Skeletal muscle satellite cell (primary cell): ENCODE measurements at regions not wholly inside any gene's neighbourhood (a gene's known extent, or its start where the extent isn't known, plus 50 kb on each side); places are given as distances from the start of the nearest gene placed in this dataset.

ENCODE experiments used
- H3K27me3 ChIP-seq: 2 replicates; pipeline ENCODE4 v1.7.0; 2013; ENCODE audit warnings: low read length; ENCODE audit not compliant: control insufficient read depth, insufficient read depth
- H3K36me3 ChIP-seq: 2 replicates; pipeline ENCODE4 v1.7.0; 2013; ENCODE audit warnings: mild to moderate bottlenecking, control low read depth, low read length; ENCODE audit not compliant: insufficient read depth
- H3K4me1 ChIP-seq: 2 replicates; pipeline ENCODE4 v1.7.0; 2013; ENCODE audit warnings: low read length; ENCODE audit not compliant: control insufficient read depth, insufficient read depth
- H3K4me2 ChIP-seq: 2 replicates; pipeline ENCODE4 v1.7.0; 2013; ENCODE audit warnings: mild to moderate bottlenecking, low read length
- H3K4me3 ChIP-seq: 2 replicates; pipeline ENCODE4 v1.7.0; 2013; ENCODE audit warnings: low read length
- H3K9ac ChIP-seq: 2 replicates; pipeline ENCODE4 v1.7.0; 2013; ENCODE audit warnings: mild to moderate bottlenecking, low read depth, low read length, moderate library complexity
- H3K9me3 ChIP-seq: replicated peaks from 2 replicates; pipeline ENCODE4 v1.7.0; 2013; ENCODE audit warnings: mild to moderate bottlenecking, control low read depth, low read length

DNA sequence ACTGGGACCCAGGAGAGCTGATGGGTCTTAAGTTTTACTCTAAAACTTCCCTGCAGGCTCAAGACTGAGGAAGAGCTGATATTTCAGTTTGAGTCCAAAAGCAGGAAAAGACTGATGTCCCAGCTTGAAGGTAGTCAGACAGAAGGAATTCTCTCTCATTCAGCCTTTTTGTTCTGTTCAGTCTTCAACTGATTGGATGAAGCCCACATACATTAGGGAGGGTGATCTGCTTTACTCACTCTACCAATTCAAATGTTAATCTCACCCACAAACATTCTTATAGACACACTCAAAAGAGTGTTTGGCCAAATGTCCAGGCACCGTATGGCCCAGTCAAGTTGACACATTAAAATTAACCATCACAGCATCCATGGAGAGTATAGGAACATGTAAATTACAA is 173.5 kb downstream of the KCNRG start:
- Histone ChIP-seq H3K4me2 (no peak overlapping the region), H3K4me3 (no peak overlapping the region), H3K4me1 (no peaks in the 10 kb centered on the region), H3K36me3 (no peaks in the 10 kb centered on the region), H3K27me3 (peaks cover 3% of the 10 kb centered on the region), H3K9me3 (no peaks in the 10 kb centered on the region), H3K9ac (no peak overlapping the region)

DNA sequence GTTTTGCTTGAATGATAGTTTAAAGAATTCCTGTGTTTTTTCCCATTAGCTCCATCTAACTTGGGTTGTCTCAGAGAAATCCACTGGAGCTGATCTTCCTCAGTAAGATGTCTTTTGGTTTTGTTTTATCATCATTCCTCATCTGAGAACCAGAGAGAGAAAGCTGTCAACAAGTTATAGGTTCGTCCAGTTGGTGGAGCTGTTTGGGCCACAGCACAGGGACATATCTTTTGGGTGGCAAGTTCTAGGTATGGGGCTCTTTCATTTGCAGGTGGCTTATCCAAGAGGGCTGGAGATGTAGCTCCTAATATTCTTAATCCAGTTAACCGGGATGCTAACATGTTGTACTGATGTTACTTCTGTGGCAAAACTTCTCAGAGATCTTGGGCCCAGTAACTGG is 174.2 kb downstream of the KCNRG start:
- H3K9me3 ChIP-seq = no peaks in the 10 kb centered on the region
- no peak overlapping the region for H3K9ac ChIP-seq
- no peaks in the 10 kb centered on the region for H3K36me3 ChIP-seq
- peaks cover 3% of the 10 kb centered on the region for H3K27me3 ChIP-seq
- H3K4me1 ChIP-seq = no peaks in the 10 kb centered on the region
- H3K4me2 ChIP-seq = no peak overlapping the region
- no peak overlapping the region for H3K4me3 ChIP-seq

DNA sequence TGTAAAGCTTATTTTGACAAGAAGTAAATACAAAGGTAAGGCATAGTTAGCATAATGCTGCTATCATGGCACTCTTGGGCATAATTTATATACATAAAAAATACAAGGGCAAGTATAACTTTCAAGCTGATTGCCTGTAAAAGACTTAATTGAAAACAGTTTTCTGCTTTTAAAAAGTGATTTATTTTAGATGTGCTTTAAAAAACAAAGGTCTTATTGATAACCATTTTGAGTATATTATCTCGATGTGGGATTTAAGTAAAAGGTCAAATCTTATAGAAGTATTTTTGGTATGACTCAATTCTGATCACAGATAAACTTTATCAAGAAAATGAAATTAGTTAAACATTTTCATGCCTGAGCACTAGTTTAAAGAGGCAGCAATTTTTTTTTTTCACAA is 175.8 kb downstream of the KCNRG start:
- H3K9ac ChIP-seq = no peak overlapping the region
- H3K4me2 ChIP-seq = no peak overlapping the region
- no peaks in the 10 kb centered on the region for H3K9me3 ChIP-seq
- peaks cover 3% of the 10 kb centered on the region for H3K27me3 ChIP-seq
- no peak overlapping the region for H3K4me3 ChIP-seq
- no peaks in the 10 kb centered on the region for H3K4me1 ChIP-seq
- no peaks in the 10 kb centered on the region for H3K36me3 ChIP-seq

DNA sequence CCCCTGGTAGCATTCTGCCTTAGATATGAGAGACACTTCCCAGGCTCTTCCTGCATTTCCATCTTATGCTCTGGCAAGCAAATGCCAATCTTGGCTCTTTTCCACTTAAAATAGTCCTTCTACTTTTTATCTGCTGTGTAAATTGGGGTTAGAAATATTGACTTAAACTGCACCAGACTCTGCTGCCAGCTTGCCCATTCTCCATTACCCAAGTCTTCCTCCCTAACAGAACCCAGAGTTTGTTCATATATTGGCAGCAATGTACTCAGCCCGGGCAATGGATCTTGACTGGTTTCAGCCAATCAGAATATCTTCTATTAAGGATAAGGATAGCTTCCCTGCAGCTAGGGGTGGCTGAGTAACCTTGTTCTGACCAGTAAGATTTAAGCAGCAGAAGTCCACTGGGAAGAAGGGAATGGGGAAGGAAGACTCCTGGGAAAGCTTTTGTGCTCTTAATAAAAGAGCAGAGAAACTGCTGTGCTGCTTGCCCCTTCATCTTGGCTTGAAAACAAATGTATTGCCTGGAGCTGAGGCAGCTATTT is 177.1 kb downstream of the KCNRG start:
- no peak overlapping the region for H3K4me3 ChIP-seq
- no peak overlapping the region for H3K9ac ChIP-seq
- no peak overlapping the region for H3K4me2 ChIP-seq
- H3K36me3 ChIP-seq = no peaks in the 10 kb centered on the region
- no peaks in the 10 kb centered on the region for H3K9me3 ChIP-seq
- no peaks in the 10 kb centered on the region for H3K4me1 ChIP-seq
- peaks cover 3% of the 10 kb centered on the region for H3K27me3 ChIP-seq

DNA sequence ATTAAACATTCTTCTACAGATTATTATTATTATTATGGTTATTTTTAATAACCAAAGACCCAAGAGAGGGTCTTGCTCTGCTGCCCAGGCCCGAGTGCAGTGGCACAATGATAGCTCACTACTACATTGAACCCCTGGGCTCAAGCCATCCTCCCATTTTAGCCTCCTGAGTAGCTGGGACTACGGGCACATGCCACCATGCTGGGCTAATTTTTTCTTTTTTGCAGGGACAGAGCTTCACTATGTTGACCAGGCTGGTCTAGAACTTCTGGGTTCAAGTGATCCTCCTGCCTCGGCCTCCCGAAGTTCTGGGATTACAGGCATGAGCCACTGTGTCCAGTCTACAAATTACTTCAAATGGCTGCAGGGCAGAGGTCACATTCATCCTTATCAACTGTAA is 179.8 kb downstream of the KCNRG start:
- Histone ChIP-seq H3K4me3 (no peak overlapping the region), H3K27me3 (peaks cover 3% of the 10 kb centered on the region), H3K36me3 (no peaks in the 10 kb centered on the region), H3K4me2 (no peak overlapping the region), H3K4me1 (peaks cover 9% of the 10 kb centered on the region), H3K9ac (no peak overlapping the region), H3K9me3 (no peaks in the 10 kb centered on the region)

DNA sequence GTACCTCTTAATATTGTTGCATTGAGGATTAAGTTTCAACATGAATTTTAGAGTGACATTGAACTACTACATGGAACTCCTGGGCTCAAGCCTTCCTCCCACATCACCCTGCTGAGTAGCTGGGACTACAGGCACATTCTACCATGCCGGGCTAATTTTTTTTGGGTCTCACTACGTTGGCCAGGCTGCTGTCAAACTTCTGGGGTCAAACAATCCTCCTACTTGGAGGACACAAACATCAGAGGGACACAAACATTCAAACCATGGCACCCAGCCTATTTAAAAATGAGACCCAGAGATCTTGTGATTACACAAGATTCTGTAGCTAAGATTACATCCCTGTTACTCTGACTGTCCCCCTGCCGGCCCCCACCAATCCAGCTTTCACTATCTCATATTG is 180.9 kb downstream of the KCNRG start:
- Histone ChIP-seq H3K9ac (no peak overlapping the region), H3K27me3 (peaks cover 3% of the 10 kb centered on the region), H3K4me2 (no peak overlapping the region), H3K4me3 (no peak overlapping the region), H3K4me1 (peaks cover 9% of the 10 kb centered on the region), H3K9me3 (no peaks in the 10 kb centered on the region), H3K36me3 (no peaks in the 10 kb centered on the region)

- Histone ChIP-seq H3K27me3 (no peaks in the 10 kb centered on the region), H3K36me3 (no peaks in the 10 kb centered on the region), H3K9me3 (no peaks in the 10 kb centered on the region), H3K9ac (no peak overlapping the region), H3K4me1 (peaks cover 9% of the 10 kb centered on the region), H3K4me3 (no peak overlapping the region), H3K4me2 (no peak overlapping the region)
Measured at GRCh38 chr13:50197705-50198104, 182.5 kb downstream of the KCNRG start.

GRCh38 chr13:50198508-50198907 is 183.3 kb downstream of the KCNRG start:
- Histone ChIP-seq H3K4me1 (peaks cover 9% of the 10 kb centered on the region), H3K9ac (no peak overlapping the region), H3K9me3 (no peaks in the 10 kb centered on the region), H3K4me2 (no peak overlapping the region), H3K4me3 (no peak overlapping the region), H3K36me3 (no peaks in the 10 kb centered on the region), H3K27me3 (no peaks in the 10 kb centered on the region)

DNA sequence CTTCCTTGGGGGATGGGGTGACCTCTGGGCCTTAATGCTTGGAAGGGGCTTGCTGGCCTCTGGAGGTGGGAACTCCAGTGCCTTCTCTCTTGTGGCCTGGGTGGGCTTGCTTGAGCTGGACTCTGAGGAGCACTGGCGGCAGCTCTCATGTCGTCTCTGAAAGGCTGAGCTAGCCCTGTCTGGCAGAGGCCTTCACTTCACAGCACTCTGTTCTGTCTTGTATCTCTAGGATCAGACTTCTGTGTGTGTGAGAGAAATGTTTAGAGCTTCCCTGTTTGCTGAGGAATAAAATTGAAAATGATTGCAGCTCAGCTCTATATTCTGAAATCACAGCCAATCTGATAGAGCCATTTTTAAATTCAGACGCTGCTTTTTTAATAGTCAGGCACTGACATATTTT is 185.3 kb downstream of the KCNRG start:
- no peaks in the 10 kb centered on the region for H3K36me3 ChIP-seq
- H3K9ac ChIP-seq = no peak overlapping the region
- H3K9me3 ChIP-seq = no peaks in the 10 kb centered on the region
- H3K27me3 ChIP-seq = no peaks in the 10 kb centered on the region
- H3K4me3 ChIP-seq = no peak overlapping the region
- peaks cover 9% of the 10 kb centered on the region for H3K4me1 ChIP-seq
- H3K4me2 ChIP-seq = no peak overlapping the region

DNA sequence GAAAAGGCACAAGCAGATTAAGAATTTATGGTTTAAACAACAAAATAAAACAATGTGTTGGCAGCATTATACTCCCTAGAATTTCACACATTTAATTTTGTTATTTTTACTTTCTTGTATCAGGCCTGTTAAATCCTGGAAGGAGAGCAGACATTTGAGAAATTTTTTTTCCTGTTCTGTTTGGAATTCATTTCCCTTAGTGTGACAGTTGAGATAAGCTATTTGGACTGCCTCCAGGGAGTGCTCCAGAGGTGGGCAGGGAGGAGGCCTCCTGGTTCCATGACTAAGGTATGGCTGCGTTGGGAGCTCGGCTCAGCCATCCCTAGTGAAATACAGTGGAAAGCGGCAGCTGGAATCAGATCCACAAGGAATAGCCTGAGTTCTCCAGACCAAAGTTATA is 185.7 kb downstream of the KCNRG start:
- H3K4me3 ChIP-seq = no peak overlapping the region
- no peaks in the 10 kb centered on the region for H3K9me3 ChIP-seq
- H3K36me3 ChIP-seq = no peaks in the 10 kb centered on the region
- peaks cover 9% of the 10 kb centered on the region for H3K4me1 ChIP-seq
- H3K9ac ChIP-seq = no peak overlapping the region
- no peaks in the 10 kb centered on the region for H3K27me3 ChIP-seq
- no peak overlapping the region for H3K4me2 ChIP-seq

DNA sequence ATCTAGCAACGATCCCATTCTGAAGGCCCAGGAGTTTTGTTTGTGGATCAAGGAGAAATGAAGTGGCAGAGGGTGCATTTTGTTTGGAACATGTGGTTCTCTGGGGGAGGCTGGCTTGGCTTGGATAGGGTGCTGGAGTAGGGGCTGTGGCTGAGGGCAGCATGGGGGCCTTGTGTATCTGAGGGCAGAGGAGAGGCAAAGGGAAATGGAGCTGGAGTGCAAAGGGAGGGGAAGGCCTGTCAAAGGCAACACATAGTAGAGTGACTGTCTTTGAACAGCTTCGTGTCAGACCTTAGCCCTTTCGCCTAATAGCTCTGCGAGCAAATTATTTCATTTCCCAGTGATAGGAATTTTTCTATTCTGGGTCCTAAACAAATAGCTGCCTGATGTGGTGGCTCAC is 187.2 kb downstream of the KCNRG start:
- no peaks in the 10 kb centered on the region for H3K9me3 ChIP-seq
- H3K4me2 ChIP-seq = no peak overlapping the region

GRCh38 chr13:50203256-50203941 is 188.2 kb downstream of the KCNRG start:
- no peak overlapping the region for H3K4me2 ChIP-seq
- H3K9ac ChIP-seq = no peak overlapping the region
- peaks cover 10% of the 10 kb centered on the region for H3K4me1 ChIP-seq
- H3K36me3 ChIP-seq = no peaks in the 10 kb centered on the region
- no peaks in the 10 kb centered on the region for H3K9me3 ChIP-seq
- H3K4me3 ChIP-seq = no peak overlapping the region
- no peaks in the 10 kb centered on the region for H3K27me3 ChIP-seq

More for the DNA sequence above, 187.2 kb downstream of the KCNRG start:
- H3K36me3 ChIP-seq = no peaks in the 10 kb centered on the region
- no peaks in the 10 kb centered on the region for H3K27me3 ChIP-seq
- no peak overlapping the region for H3K9ac ChIP-seq
- H3K4me3 ChIP-seq = no peak overlapping the region
- peaks cover 9% of the 10 kb centered on the region for H3K4me1 ChIP-seq
